ENCODE measurements at regions not wholly inside any gene's neighbourhood (a gene's known extent, or its start where the extent isn't known, plus 50 kb on each side); places are given as distances from the start of the nearest gene placed in this dataset.

GRCh38 chr13:31853643-31854326, 114.5 kb downstream of the RXFP2 start:
- WGBS: 81% methylated on average over 6 of the region's 6 CpGs
- no peaks in the 10 kb centered on the region for H3K4me1 ChIP-seq
- TF ChIP-seq POLR2A (IDR thresholded peaks at IDR 0.05): no peak
- no peak for TF ChIP-seq EP300 (IDR thresholded peaks at IDR 0.05)
- TF ChIP-seq POLR2AphosphoS5 (IDR thresholded peaks at IDR 0.05): no peak
- no peak for TF ChIP-seq CTCF (IDR thresholded peaks at IDR 0.05)
- no peak for DNase-seq (ENCODE audit: low spot score in 2 of 2)
- H3K4me3 ChIP-seq: no peak overlapping the region
- no peaks in the 10 kb centered on the region for H3K9me3 ChIP-seq
- H3K36me3 ChIP-seq: no peaks in the 10 kb centered on the region
- no peak overlapping the region for H3K27ac ChIP-seq
- no peaks in the 10 kb centered on the region for H3K27me3 ChIP-seq

GRCh38 chr13:31859571-31859970, 120.2 kb downstream of the RXFP2 start:
- Histone ChIP-seq H3K27me3 (no peaks in the 10 kb centered on the region), H3K4me1 (no peaks in the 10 kb centered on the region), H3K27ac (no peak overlapping the region), H3K4me3 (no peak overlapping the region), H3K9me3 (no peaks in the 10 kb centered on the region), H3K36me3 (no peaks in the 10 kb centered on the region)
- TF ChIP-seq POLR2A (IDR thresholded peaks at IDR 0.05) (no peak), EP300 (IDR thresholded peaks at IDR 0.05) (no peak), POLR2AphosphoS5 (IDR thresholded peaks at IDR 0.05) (no peak), CTCF (IDR thresholded peaks at IDR 0.05) (no peak)
- DNase-seq (ENCODE audit: low spot score in 2 of 2): no peak
- 52% methylated on average over 5 of the region's 5 CpGs for WGBS

GRCh38 chr13:31860002-31860401, 120.7 kb downstream of the RXFP2 start:
- Histone ChIP-seq H3K9me3 (no peaks in the 10 kb centered on the region), H3K36me3 (no peaks in the 10 kb centered on the region), H3K27ac (no peak overlapping the region), H3K4me1 (no peaks in the 10 kb centered on the region), H3K4me3 (no peak overlapping the region), H3K27me3 (no peaks in the 10 kb centered on the region)
- TF ChIP-seq CTCF (IDR thresholded peaks at IDR 0.05) (no peak), POLR2AphosphoS5 (IDR thresholded peaks at IDR 0.05) (no peak), EP300 (IDR thresholded peaks at IDR 0.05) (no peak), POLR2A (IDR thresholded peaks at IDR 0.05) (no peak)
- DNase-seq (ENCODE audit: low spot score in 2 of 2): no peak
- 51% methylated on average over 5 of the region's 5 CpGs for WGBS

GRCh38 chr13:31862828-31863227, 123.5 kb downstream of the RXFP2 start:
- no peaks in the 10 kb centered on the region for H3K36me3 ChIP-seq
- 41% methylated on average over 3 of the region's 3 CpGs for WGBS
- H3K27ac ChIP-seq: no peak overlapping the region
- no peak overlapping the region for H3K4me3 ChIP-seq
- TF ChIP-seq POLR2AphosphoS5 (IDR thresholded peaks at IDR 0.05): no peak
- TF ChIP-seq POLR2A (IDR thresholded peaks at IDR 0.05): no peak
- TF ChIP-seq CTCF (IDR thresholded peaks at IDR 0.05): no peak
- H3K9me3 ChIP-seq: no peaks in the 10 kb centered on the region
- DNase-seq (ENCODE audit: low spot score in 2 of 2): no peak
- H3K4me1 ChIP-seq: no peaks in the 10 kb centered on the region
- H3K27me3 ChIP-seq: no peaks in the 10 kb centered on the region

- H3K27me3 ChIP-seq: no peaks in the 10 kb centered on the region
- H3K27ac ChIP-seq: no peak overlapping the region
- no peak for DNase-seq (ENCODE audit: low spot score in 2 of 2)
- H3K4me1 ChIP-seq: no peaks in the 10 kb centered on the region
- TF ChIP-seq POLR2A (IDR thresholded peaks at IDR 0.05) (no peak), CTCF (IDR thresholded peaks at IDR 0.05) (no peak), POLR2AphosphoS5 (IDR thresholded peaks at IDR 0.05) (no peak), EP300 (IDR thresholded peaks at IDR 0.05) (no peak)
- no peaks in the 10 kb centered on the region for H3K9me3 ChIP-seq
- no peak overlapping the region for H3K4me3 ChIP-seq
- WGBS: 77% methylated on average over 2 of the region's 2 CpGs
- H3K36me3 ChIP-seq: no peaks in the 10 kb centered on the region
Measured at GRCh38 chr13:31864307-31864706, 125.0 kb downstream of the RXFP2 start.
